H9 (cell line): ENCODE measurements at regions not wholly inside any gene's neighbourhood (a gene's known extent, or its start where the extent isn't known, plus 50 kb on each side); places are given as distances from the start of the nearest gene placed in this dataset.

Experiments
- DNase-seq: peaks from one replicate; pipeline ENCODE4 v3.0.0-alpha.2; 2017
- H2AFZ ChIP-seq: one replicate; pipeline ENCODE4 v1.6.1; 2013; ENCODE audit warnings: mild to moderate bottlenecking, low read length, control low read depth, moderate library complexity
- H2AK5ac ChIP-seq: 2 replicates; pipeline ENCODE4 v1.6.1; 2013; ENCODE audit warnings: low read length, control low read depth, mixed read lengths; ENCODE audit not compliant: insufficient read length
- H2BK120ac ChIP-seq: one replicate; pipeline ENCODE4 v1.6.1; 2013; ENCODE audit warnings: low read depth, mild to moderate bottlenecking, low read length, control low read depth, inconsistent platforms; ENCODE audit not compliant: poor library complexity, severe bottlenecking
- H2BK12ac ChIP-seq: 2 replicates; pipeline ENCODE4 v1.6.1; 2013; ENCODE audit warnings: low read length, control low read depth, mixed read lengths, low read depth; ENCODE audit not compliant: insufficient read length
- H2BK15ac ChIP-seq: 2 replicates; pipeline ENCODE4 v1.6.1; 2013; ENCODE audit warnings: low read depth, low read length, control low read depth
- H2BK20ac ChIP-seq: one replicate; pipeline ENCODE4 v1.6.1; 2013; ENCODE audit warnings: low read depth, mild to moderate bottlenecking, low read length, control low read depth, inconsistent platforms; ENCODE audit not compliant: poor library complexity, severe bottlenecking
- H2BK5ac ChIP-seq: 2 replicates; pipeline ENCODE4 v1.6.1; 2013; ENCODE audit warnings: low read length, control low read depth, mixed read lengths; ENCODE audit not compliant: insufficient read length
- H3K14ac ChIP-seq: 2 replicates; pipeline ENCODE4 v1.6.1; 2013; ENCODE audit warnings: low read length, control low read depth; ENCODE audit not compliant: insufficient read depth
- H3K18ac ChIP-seq: 2 replicates; pipeline ENCODE4 v1.6.1; 2013; ENCODE audit warnings: low read depth, mild to moderate bottlenecking, mixed read lengths, low read length, control low read depth; ENCODE audit not compliant: insufficient read length
- H3K23ac ChIP-seq: 2 replicates; pipeline ENCODE4 v1.6.1; 2013; ENCODE audit warnings: low read length, control low read depth, mixed read lengths, low read depth; ENCODE audit not compliant: insufficient read length
- H3K23me2 ChIP-seq: 2 replicates; pipeline ENCODE4 v1.6.1; 2013; ENCODE audit warnings: low read depth, mild to moderate bottlenecking, mixed read lengths, low read length, control low read depth; ENCODE audit not compliant: insufficient read length, poor library complexity, severe bottlenecking
- H3K27ac ChIP-seq: 2 replicates; pipeline ENCODE4 v1.5.1; 2013; ENCODE audit warnings: low read length, control low read depth, mixed read lengths, low read depth; ENCODE audit not compliant: insufficient read length
- H3K27me3 ChIP-seq: 2 replicates; pipeline ENCODE4 v1.6.1; 2013; ENCODE audit warnings: low read length, control low read depth, inconsistent platforms; ENCODE audit not compliant: insufficient read depth
- H3K4ac ChIP-seq: 2 replicates; pipeline ENCODE4 v1.6.1; 2013; ENCODE audit warnings: low read depth, mild to moderate bottlenecking, control low read depth, inconsistent platforms, low read length, moderate library complexity
- H3K4me1 ChIP-seq: 2 replicates; pipeline ENCODE4 v1.6.1; 2013; ENCODE audit warnings: low read length, control low read depth, inconsistent platforms; ENCODE audit not compliant: insufficient read depth
- H3K4me2 ChIP-seq: 2 replicates; pipeline ENCODE4 v1.6.1; 2013; ENCODE audit warnings: low read length, control low read depth, mixed read lengths; ENCODE audit not compliant: insufficient read length, insufficient read depth
- H3K56ac ChIP-seq: 2 replicates; pipeline ENCODE4 v1.6.1; 2013; ENCODE audit warnings: low read depth, mild to moderate bottlenecking, mixed read lengths, low read length, control low read depth; ENCODE audit not compliant: insufficient read length
- H3K79me1 ChIP-seq: 2 replicates; pipeline ENCODE4 v1.6.1; 2013; ENCODE audit warnings: low read depth, mild to moderate bottlenecking, moderate library complexity, low read length, control low read depth, inconsistent platforms; ENCODE audit not compliant: insufficient read depth, poor library complexity, severe bottlenecking
- H3K79me2 ChIP-seq: 2 replicates; pipeline ENCODE4 v1.6.1; 2013; ENCODE audit warnings: low read length, control low read depth, inconsistent platforms; ENCODE audit not compliant: insufficient read depth
- H3K9ac ChIP-seq: 2 replicates; pipeline ENCODE4 v1.6.1; 2013; ENCODE audit warnings: low read length, control low read depth, mixed read lengths; ENCODE audit not compliant: insufficient read length; ENCODE audit errors: extremely low read depth
- H3K9me3 ChIP-seq: one replicate; pipeline ENCODE4 v1.6.1; 2013; ENCODE audit warnings: low read depth, low read length, inconsistent platforms; ENCODE audit not compliant: control insufficient read depth
- H3T11ph ChIP-seq: one replicate; pipeline ENCODE4 v1.6.1; 2013; ENCODE audit warnings: mild to moderate bottlenecking, low read length, control low read depth, inconsistent platforms
- H4K20me1 ChIP-seq: one replicate; pipeline ENCODE4 v1.6.1; 2013; ENCODE audit not compliant: control insufficient read depth, insufficient read length, insufficient read depth
- H4K5ac ChIP-seq: 2 replicates; pipeline ENCODE4 v1.6.1; 2013; ENCODE audit warnings: low read depth, mild to moderate bottlenecking, mixed read lengths, low read length, control low read depth; ENCODE audit not compliant: insufficient read length
- H4K8ac ChIP-seq: replicated peaks from 2 replicates; pipeline ENCODE4 v1.6.1; 2013; ENCODE audit warnings: low read length, control low read depth, mixed read lengths, low read depth; ENCODE audit not compliant: insufficient read length
- H4K91ac ChIP-seq: 2 replicates; pipeline ENCODE4 v1.6.1; 2013; ENCODE audit warnings: low read depth, mild to moderate bottlenecking, moderate library complexity, mixed read lengths, low read length, control low read depth; ENCODE audit not compliant: insufficient read length
- H3K27ac Mint-ChIP-seq, 3 experiments: 2 replicates in 2 of 3; 3 replicates in 1 of 3; pipeline ENCODE4 v1.8.0; 2020 to 2021; ENCODE audit warnings: mixed read lengths in 3 of 3, mild to moderate bottlenecking in 1 of 3, moderate library complexity in 1 of 3
- H3K27me3 Mint-ChIP-seq: 2 replicates; pipeline ENCODE4 v1.8.0; 2021; ENCODE audit warnings: low read depth, mild to moderate bottlenecking, moderate library complexity, mixed read lengths
- H3K36me3 Mint-ChIP-seq, 3 experiments: 2 replicates in 2 of 3; 3 replicates in 1 of 3; pipeline ENCODE4 v1.8.0; 2020 to 2021; ENCODE audit warnings: low read depth in 3 of 3, mixed read lengths in 3 of 3; ENCODE audit not compliant: insufficient read depth in 1 of 3
- H3K4me1 Mint-ChIP-seq, 2 experiments: 2 replicates each; pipeline ENCODE4 v1.8.0; 2020; ENCODE audit warnings: mixed read lengths in 2 of 2
- H3K4me3 Mint-ChIP-seq, 2 experiments: 2 replicates in 1 of 2; 3 replicates in 1 of 2; pipeline ENCODE4 v1.8.0; 2020 to 2021; ENCODE audit warnings: mild to moderate bottlenecking in 2 of 2, mixed read lengths in 2 of 2, moderate library complexity in 1 of 2
- H3K9me3 Mint-ChIP-seq, 2 experiments: 2 replicates in 1 of 2; 3 replicates in 1 of 2; pipeline ENCODE4 v1.8.0; 2020; ENCODE audit warnings: mild to moderate bottlenecking in 2 of 2, mixed read lengths in 2 of 2, moderate library complexity in 1 of 2
- WGBS: extraction: QIAGEN DNeasy Blood & Tissue Kit; methylation state at CpG from one replicate; pipeline ENCODE4 v1.1.7; 2013; ENCODE audit warnings: missing lambda C conversion rate, low lambda C conversion rate, mixed read lengths; ENCODE audit not compliant: insufficient read length; ENCODE audit errors: extremely low coverage; 5-methylcytosine and 5-hydroxymethylcytosine counted together
- TF ChIP-seq, protein P1 (sequence below): fragments of 200-600 bp; sonication (generic); conservative IDR thresholded peaks from 3 replicates; pipeline ENCODE4 v1.8.0; 2021; ENCODE audit warnings: antibody characterized with exemption, mild to moderate bottlenecking

DNA sequence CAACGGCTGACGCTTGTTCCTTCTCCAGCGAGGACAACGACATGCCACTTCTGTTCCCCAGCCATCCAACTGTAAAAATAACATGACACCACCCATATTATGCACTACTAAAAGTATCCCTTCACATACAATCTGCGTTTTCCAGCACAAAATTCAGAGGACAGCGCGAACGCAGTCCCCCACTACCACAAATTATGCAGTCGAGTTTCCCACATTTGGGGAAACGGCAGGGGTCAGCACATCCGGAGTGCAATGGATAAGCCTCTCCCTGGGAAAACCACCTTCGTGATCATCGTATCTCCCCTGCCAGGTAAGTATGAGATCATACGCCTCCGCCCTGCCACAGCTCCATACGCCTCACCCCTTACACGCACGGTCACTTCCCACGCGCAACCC, 120.9 kb downstream of the PPIAL4G start:
- Histone ChIP-seq H4K5ac (no peak overlapping the region), H4K91ac (no peak overlapping the region), H3K9ac (peak overlapping the region; percentile 31), H3K4me2 (peak overlapping the region; percentile 90), H2BK20ac (no peak overlapping the region), H2AK5ac (no peak overlapping the region), H3K9me3 (no peaks in the 10 kb centered on the region), H3K27ac (peak overlapping the region; percentile 41), H3K23me2 (peaks cover 12% of the 10 kb centered on the region), H4K8ac (no peak overlapping the region), H3K79me1 (no peaks in the 10 kb centered on the region), H3K4ac (no peak overlapping the region), H3T11ph (no peak overlapping the region), H3K23ac (no peak overlapping the region), H2AFZ (no peak overlapping the region), H2BK120ac (no peak overlapping the region), H2BK5ac (no peak overlapping the region), H2BK12ac (no peak overlapping the region), H4K20me1 (no peaks in the 10 kb centered on the region), H3K79me2 (no peaks in the 10 kb centered on the region), H3K4me1 (no peaks in the 10 kb centered on the region), H2BK15ac (no peak overlapping the region), H3K56ac (no peak overlapping the region), H3K27me3 (no peaks in the 10 kb centered on the region), H3K14ac (no peak overlapping the region), H3K18ac (peak overlapping the region; percentile 4)
- H3K27me3 Mint-ChIP-seq = peaks cover 20% of the 10 kb centered on the region
- H3K9me3 Mint-ChIP-seq = no peaks in the 10 kb centered on the region
- H3K27ac Mint-ChIP-seq = peak overlapping the region in 1 of 3 experiments; percentile 96; a peak in 2 of 7 replicates
- peak; percentile 67 for DNase-seq
- no CpG with 5 or more reads among the region's 20 CpGs for WGBS
- H3K4me3 Mint-ChIP-seq = peak overlapping the region; percentile 79 to 80
- peaks cover 18 to 24% of the 10 kb centered on the region in 2 experiments for H3K4me1 Mint-ChIP-seq
- H3K36me3 Mint-ChIP-seq = no peaks in the 10 kb centered on the region; a peak in 1 of 7 replicates
- TF ChIP-seq, protein P1, sequence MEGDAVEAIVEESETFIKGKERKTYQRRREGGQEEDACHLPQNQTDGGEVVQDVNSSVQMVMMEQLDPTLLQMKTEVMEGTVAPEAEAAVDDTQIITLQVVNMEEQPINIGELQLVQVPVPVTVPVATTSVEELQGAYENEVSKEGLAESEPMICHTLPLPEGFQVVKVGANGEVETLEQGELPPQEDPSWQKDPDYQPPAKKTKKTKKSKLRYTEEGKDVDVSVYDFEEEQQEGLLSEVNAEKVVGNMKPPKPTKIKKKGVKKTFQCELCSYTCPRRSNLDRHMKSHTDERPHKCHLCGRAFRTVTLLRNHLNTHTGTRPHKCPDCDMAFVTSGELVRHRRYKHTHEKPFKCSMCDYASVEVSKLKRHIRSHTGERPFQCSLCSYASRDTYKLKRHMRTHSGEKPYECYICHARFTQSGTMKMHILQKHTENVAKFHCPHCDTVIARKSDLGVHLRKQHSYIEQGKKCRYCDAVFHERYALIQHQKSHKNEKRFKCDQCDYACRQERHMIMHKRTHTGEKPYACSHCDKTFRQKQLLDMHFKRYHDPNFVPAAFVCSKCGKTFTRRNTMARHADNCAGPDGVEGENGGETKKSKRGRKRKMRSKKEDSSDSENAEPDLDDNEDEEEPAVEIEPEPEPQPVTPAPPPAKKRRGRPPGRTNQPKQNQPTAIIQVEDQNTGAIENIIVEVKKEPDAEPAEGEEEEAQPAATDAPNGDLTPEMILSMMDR = no peak
